ENCODE measurements at regions not wholly inside any gene's neighbourhood (a gene's known extent, or its start where the extent isn't known, plus 50 kb on each side); places are given as distances from the start of the nearest gene placed in this dataset.

DNA sequence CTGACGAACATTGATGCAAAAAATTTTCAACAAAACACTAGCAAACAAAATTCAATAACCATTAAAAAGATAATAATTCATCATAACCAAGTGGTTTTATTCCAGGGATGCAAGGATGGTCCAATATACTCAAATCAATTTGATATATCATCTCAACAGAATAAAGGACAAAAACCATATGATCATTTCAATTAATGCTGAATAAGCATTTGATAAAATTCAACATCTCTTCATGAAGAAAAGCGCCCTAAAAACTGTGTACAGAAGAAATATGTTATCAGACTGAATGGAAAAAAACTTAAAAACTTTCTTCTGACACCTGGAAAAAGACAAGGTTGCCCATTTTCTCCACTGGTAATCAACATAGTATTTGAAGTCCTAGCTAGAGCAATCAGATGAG is 720.3 kb upstream of the RGMB start (continued):
- TF ChIP-seq CHD7 (IDR thresholded peaks at IDR 0.05; ENCODE audit: insufficient replicate concordance, low read length) (no peak), PHF8 (conservative IDR thresholded peaks at IDR 0.05; ENCODE audit: low read depth, low read length) (no peak), NANOG (IDR thresholded peaks at IDR 0.05; ENCODE audit: insufficient read depth, low read depth, low read length, poor library complexity, severe bottlenecking) (no peak)

Measured in H1 (cell line).